ENCODE measurements at regions not wholly inside any gene's neighbourhood (a gene's known extent, or its start where the extent isn't known, plus 50 kb on each side); places are given as distances from the start of the nearest gene placed in this dataset.

GRCh38 chr17:45631941-45632340 is 141.4 kb upstream of the PLEKHM1 start:
- H3K4me1 ChIP-seq (ENCODE audit: control insufficient read depth, insufficient read depth, low read length) = no peaks in the 10 kb centered on the region
- CTCF ChIA-PET = no interaction called here

More at GRCh38 chr17:45631941-45632340, 141.4 kb upstream of the PLEKHM1 start:
- Histone ChIP-seq H3K14ac (replicated peaks; ENCODE audit: low read depth, low read length) (no peak overlapping the region), H2BK20ac (ENCODE audit: low read depth, low read length) (no peak overlapping the region), H4K91ac (ENCODE audit: insufficient read depth, low read depth, low read length) (no peak overlapping the region), H3K18ac (ENCODE audit: low read depth, low read length) (no peak overlapping the region), H3K36me3 (ENCODE audit: control insufficient read depth, insufficient read depth, low read length) (peaks cover 20% of the 10 kb centered on the region), H2BK5ac (ENCODE audit: low read depth, low read length, poor library complexity, severe bottlenecking) (no peak overlapping the region), H2BK15ac (ENCODE audit: low read depth, low read length) (no peak overlapping the region), H3K9me1 (ENCODE audit: insufficient read depth, low read length) (no peaks in the 10 kb centered on the region), H2AFZ (replicated peaks; ENCODE audit: low read length, poor library complexity) (no peak overlapping the region), H3K23ac (ENCODE audit: low read depth, low read length) (no peak overlapping the region), H3K56ac (ENCODE audit: extremely low read depth, insufficient read depth, low read length) (no peak overlapping the region), H3K79me1 (ENCODE audit: low read depth in 1 of 2, low read length in 2 of 2) (no peaks in the 10 kb centered on the region), H3K4me3 (ENCODE audit: insufficient read depth, low read depth, low read length) (no peak overlapping the region), H3K4ac (ENCODE audit: low read depth, low read length) (no peak overlapping the region), H3K9me3 (ENCODE audit: control insufficient read depth, insufficient read depth, low read length) (no peaks in the 10 kb centered on the region), H4K20me1 (ENCODE audit: insufficient read depth, low read length) (no peaks in the 10 kb centered on the region), H2AK5ac (ENCODE audit: low read depth, low read length) (no peak overlapping the region), H4K5ac (ENCODE audit: low read depth, low read length) (no peak overlapping the region), H2BK120ac (ENCODE audit: low read depth, low read length) (no peak overlapping the region), H4K8ac (ENCODE audit: low read depth in 2 of 2, low read length in 2 of 2) (no peak overlapping the region), H3K27me3 (ENCODE audit: control insufficient read depth, insufficient read depth, low read length) (no peaks in the 10 kb centered on the region), H3K9ac (ENCODE audit: low read depth, low read length) (no peak overlapping the region), H3K4me2 (ENCODE audit: low read depth, low read length) (no peak overlapping the region), H2AK9ac (replicated peaks; ENCODE audit: low read depth, low read length, poor library complexity) (no peak overlapping the region), H3K27ac (ENCODE audit: insufficient read depth, low read length) (no peak overlapping the region)
- POLR2A ChIA-PET (ENCODE audit: unreplicated experiment) = no interaction called here
- intact Hi-C loops (cut with micrococcal nuclease) = no loop called here
- TF ChIP-seq FOS (IDR thresholded peaks at IDR 0.05; ENCODE audit: low read depth, low read length) (no peak), BHLHE40 (IDR thresholded peaks at IDR 0.05; ENCODE audit: low read depth, low read length) (no peak), USF2 (IDR thresholded peaks at IDR 0.05; ENCODE audit: low read depth, low read length) (no peak), RAD21 (IDR thresholded peaks at IDR 0.05; ENCODE audit: low read length) (no peak), CEBPB (IDR thresholded peaks at IDR 0.05; ENCODE audit: low read depth, low read length) (no peak), POLR2A (IDR thresholded peaks at IDR 0.05; ENCODE audit: low read depth, low read length) (no peak), CHD1 (IDR thresholded peaks at IDR 0.05; ENCODE audit: low read depth, low read length) (no peak), RFX5 (IDR thresholded peaks at IDR 0.05; ENCODE audit: low read depth, low read length) (no peak), MAZ (IDR thresholded peaks at IDR 0.05; ENCODE audit: borderline replicate concordance, low read depth, low read length) (no peak), RCOR1 (IDR thresholded peaks at IDR 0.05; ENCODE audit: insufficient replicate concordance, low read length) (no peak), MAFK (IDR thresholded peaks at IDR 0.05; ENCODE audit: low read depth, low read length) (no peak), SMC3 (IDR thresholded peaks at IDR 0.05; ENCODE audit: low read depth, low read length) (no peak)
- TF ChIP-seq, protein P1, sequence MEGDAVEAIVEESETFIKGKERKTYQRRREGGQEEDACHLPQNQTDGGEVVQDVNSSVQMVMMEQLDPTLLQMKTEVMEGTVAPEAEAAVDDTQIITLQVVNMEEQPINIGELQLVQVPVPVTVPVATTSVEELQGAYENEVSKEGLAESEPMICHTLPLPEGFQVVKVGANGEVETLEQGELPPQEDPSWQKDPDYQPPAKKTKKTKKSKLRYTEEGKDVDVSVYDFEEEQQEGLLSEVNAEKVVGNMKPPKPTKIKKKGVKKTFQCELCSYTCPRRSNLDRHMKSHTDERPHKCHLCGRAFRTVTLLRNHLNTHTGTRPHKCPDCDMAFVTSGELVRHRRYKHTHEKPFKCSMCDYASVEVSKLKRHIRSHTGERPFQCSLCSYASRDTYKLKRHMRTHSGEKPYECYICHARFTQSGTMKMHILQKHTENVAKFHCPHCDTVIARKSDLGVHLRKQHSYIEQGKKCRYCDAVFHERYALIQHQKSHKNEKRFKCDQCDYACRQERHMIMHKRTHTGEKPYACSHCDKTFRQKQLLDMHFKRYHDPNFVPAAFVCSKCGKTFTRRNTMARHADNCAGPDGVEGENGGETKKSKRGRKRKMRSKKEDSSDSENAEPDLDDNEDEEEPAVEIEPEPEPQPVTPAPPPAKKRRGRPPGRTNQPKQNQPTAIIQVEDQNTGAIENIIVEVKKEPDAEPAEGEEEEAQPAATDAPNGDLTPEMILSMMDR (conservative IDR thresholded peaks at IDR 0.05; ENCODE audit: low read depth, low read length) = no peak
- TF ChIP-seq, protein P2, sequence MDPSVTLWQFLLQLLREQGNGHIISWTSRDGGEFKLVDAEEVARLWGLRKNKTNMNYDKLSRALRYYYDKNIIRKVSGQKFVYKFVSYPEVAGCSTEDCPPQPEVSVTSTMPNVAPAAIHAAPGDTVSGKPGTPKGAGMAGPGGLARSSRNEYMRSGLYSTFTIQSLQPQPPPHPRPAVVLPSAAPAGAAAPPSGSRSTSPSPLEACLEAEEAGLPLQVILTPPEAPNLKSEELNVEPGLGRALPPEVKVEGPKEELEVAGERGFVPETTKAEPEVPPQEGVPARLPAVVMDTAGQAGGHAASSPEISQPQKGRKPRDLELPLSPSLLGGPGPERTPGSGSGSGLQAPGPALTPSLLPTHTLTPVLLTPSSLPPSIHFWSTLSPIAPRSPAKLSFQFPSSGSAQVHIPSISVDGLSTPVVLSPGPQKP (IDR thresholded peaks at IDR 0.05; ENCODE audit: borderline replicate concordance, low read depth, low read length) = no peak
- whole genome bisulfite sequencing, 2 experiments (ENCODE audit: extremely low coverage in 2 of 2, insufficient read length in 1 of 2) = 100% methylated on average over 1 of the region's 2 CpGs; no CpG with 5 or more reads in 1 of the 2 experiments
- dilution Hi-C loops (cut with HindIII; ENCODE audit: low sequenced_read_pairs, unreplicated experiment) = loop anchor here (25.0 kb wide), 1 partner anchor 230 kb away; no protein-coding TSS in a partner anchor
- DNase-seq = no peak
- no TSS peak for BruUV-seq (replicated peaks)
- in situ Hi-C loops (cut with MboI; ENCODE audit: low sequenced_read_pairs) = no loop called here
- no peak for ATAC-seq (ENCODE audit: low read depth)
